SK-N-SH (cell line): ENCODE measurements at regions not wholly inside any gene's neighbourhood (a gene's known extent, or its start where the extent isn't known, plus 50 kb on each side); places are given as distances from the start of the nearest gene placed in this dataset.

Experiments
- EZH2phosphoT487 ChIP-seq: fragments of 200-600 bp; sonication (generic); IDR thresholded peaks from 2 replicates; pipeline ENCODE4 v1.6.1; 2017; ENCODE audit warnings: low read depth, mixed run types, mild to moderate bottlenecking, antibody characterized with exemption, moderate library complexity, borderline replicate concordance
- RAD21 ChIP-seq: IDR thresholded peaks from 2 replicates; pipeline ENCODE4 v1.6.1; 2012; ENCODE audit warnings: mild to moderate bottlenecking, low read length
- YY1 ChIP-seq: IDR thresholded peaks from 2 replicates; pipeline ENCODE4 v1.4.0; 2012; ENCODE audit warnings: low read depth, mild to moderate bottlenecking
- TF ChIP-seq, protein P1 (sequence below): fragments of 200-600 bp; sonication (generic); IDR thresholded peaks from 2 replicates; pipeline ENCODE4 v1.6.1; 2017; ENCODE audit warnings: antibody characterized with exemption, mild to moderate bottlenecking, moderate library complexity
- TF ChIP-seq, protein P2 (sequence below): fragments of 150-350 bp; IDR thresholded peaks from 2 replicates; pipeline ENCODE4 v1.6.1; 2016; ENCODE audit warnings: mild to moderate bottlenecking, low read depth, low read length

DNA sequence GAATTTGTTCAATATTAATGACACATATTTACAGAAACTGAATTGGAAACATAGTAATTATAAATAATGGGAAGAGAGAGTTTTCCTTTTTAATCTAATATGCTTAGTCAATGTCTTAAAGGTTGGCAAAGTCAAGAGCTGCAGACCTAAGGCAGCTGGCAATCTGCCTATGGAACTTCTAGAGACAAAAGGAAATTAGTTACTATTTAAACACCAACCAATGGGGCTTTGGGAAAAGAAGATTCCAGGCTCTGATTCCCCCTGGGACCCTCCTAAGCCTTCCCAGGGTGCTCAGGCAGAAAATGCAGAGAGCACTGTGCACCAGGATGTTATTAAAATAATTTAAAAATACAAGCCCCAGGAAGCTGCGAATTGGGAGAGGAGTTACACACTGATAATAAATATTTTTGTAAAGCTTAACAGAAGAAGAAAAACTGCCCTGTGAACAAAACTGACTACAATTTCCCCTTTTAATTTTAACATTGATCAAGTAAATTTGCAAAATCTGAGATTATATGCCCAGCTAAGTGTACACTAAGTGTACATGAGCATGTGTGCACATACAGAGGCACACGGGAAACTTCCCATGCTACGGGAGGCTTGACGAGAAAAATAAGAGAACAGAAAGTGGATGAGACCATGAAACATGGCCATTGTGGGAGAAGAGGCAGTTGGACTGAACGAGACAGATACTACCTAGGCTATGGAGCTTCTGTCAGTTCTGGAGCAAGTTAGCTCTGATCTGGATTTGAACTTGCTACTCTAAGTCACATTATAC lies 77.4 kb upstream of the ADAMTS16 start:
- TF ChIP-seq, protein P1, sequence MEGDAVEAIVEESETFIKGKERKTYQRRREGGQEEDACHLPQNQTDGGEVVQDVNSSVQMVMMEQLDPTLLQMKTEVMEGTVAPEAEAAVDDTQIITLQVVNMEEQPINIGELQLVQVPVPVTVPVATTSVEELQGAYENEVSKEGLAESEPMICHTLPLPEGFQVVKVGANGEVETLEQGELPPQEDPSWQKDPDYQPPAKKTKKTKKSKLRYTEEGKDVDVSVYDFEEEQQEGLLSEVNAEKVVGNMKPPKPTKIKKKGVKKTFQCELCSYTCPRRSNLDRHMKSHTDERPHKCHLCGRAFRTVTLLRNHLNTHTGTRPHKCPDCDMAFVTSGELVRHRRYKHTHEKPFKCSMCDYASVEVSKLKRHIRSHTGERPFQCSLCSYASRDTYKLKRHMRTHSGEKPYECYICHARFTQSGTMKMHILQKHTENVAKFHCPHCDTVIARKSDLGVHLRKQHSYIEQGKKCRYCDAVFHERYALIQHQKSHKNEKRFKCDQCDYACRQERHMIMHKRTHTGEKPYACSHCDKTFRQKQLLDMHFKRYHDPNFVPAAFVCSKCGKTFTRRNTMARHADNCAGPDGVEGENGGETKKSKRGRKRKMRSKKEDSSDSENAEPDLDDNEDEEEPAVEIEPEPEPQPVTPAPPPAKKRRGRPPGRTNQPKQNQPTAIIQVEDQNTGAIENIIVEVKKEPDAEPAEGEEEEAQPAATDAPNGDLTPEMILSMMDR = no peak
- TF ChIP-seq RAD21 = no peak
- TF ChIP-seq YY1 = no peak
- no peak for TF ChIP-seq EZH2phosphoT487
- TF ChIP-seq, protein P2, sequence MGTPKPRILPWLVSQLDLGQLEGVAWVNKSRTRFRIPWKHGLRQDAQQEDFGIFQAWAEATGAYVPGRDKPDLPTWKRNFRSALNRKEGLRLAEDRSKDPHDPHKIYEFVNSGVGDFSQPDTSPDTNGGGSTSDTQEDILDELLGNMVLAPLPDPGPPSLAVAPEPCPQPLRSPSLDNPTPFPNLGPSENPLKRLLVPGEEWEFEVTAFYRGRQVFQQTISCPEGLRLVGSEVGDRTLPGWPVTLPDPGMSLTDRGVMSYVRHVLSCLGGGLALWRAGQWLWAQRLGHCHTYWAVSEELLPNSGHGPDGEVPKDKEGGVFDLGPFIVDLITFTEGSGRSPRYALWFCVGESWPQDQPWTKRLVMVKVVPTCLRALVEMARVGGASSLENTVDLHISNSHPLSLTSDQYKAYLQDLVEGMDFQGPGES = no peak
